ENCODE measurements at regions not wholly inside any gene's neighbourhood (a gene's known extent, or its start where the extent isn't known, plus 50 kb on each side); places are given as distances from the start of the nearest gene placed in this dataset.

GRCh38 chr11:82118946-82119345 lies 614.7 kb downstream of the FAM181B start:
- Histone ChIP-seq H3K27me3 (ENCODE audit: control insufficient read depth, insufficient read depth, low read length) (no peaks in the 10 kb centered on the region), H3K36me3 (ENCODE audit: control insufficient read depth, insufficient read depth, low read length) (no peaks in the 10 kb centered on the region), H3K4me3 (ENCODE audit: low read depth, low read length) (no peak overlapping the region)
- FAIRE-seq = no peak
- no peak for TF ChIP-seq CTCF (IDR thresholded peaks at IDR 0.05; ENCODE audit: insufficient read depth, low read length, severe bottlenecking)
- no peak for DNase-seq (ENCODE audit: low read depth)

GRCh38 chr11:82117362-82117761 lies 616.3 kb downstream of the FAM181B start:
- H3K36me3 ChIP-seq (ENCODE audit: control insufficient read depth, insufficient read depth, low read length) = no peaks in the 10 kb centered on the region
- FAIRE-seq (no peak), DNase-seq (ENCODE audit: low read depth) (no peak)
- no peak for TF ChIP-seq CTCF (IDR thresholded peaks at IDR 0.05; ENCODE audit: insufficient read depth, low read length, severe bottlenecking)
- no peak overlapping the region for H3K4me3 ChIP-seq (ENCODE audit: low read depth, low read length)
- H3K27me3 ChIP-seq (ENCODE audit: control insufficient read depth, insufficient read depth, low read length) = no peaks in the 10 kb centered on the region

GRCh38 chr11:82105331-82105998 lies 628.2 kb downstream of the FAM181B start:
- no peak for FAIRE-seq
- no peaks in the 10 kb centered on the region for H3K27me3 ChIP-seq (ENCODE audit: control insufficient read depth, insufficient read depth, low read length)
- no peaks in the 10 kb centered on the region for H3K36me3 ChIP-seq (ENCODE audit: control insufficient read depth, insufficient read depth, low read length)
- no peak for DNase-seq (ENCODE audit: low read depth)
- no peak overlapping the region for H3K4me3 ChIP-seq (ENCODE audit: low read depth, low read length)
- TF ChIP-seq CTCF (IDR thresholded peaks at IDR 0.05; ENCODE audit: insufficient read depth, low read length, severe bottlenecking) = no peak

- Histone ChIP-seq H3K4me3 (ENCODE audit: low read depth, low read length) (no peak overlapping the region), H3K36me3 (ENCODE audit: control insufficient read depth, insufficient read depth, low read length) (no peaks in the 10 kb centered on the region), H3K27me3 (ENCODE audit: control insufficient read depth, insufficient read depth, low read length) (no peaks in the 10 kb centered on the region)
- FAIRE-seq (no peak), DNase-seq (ENCODE audit: low read depth) (no peak)
- TF ChIP-seq CTCF (IDR thresholded peaks at IDR 0.05; ENCODE audit: insufficient read depth, low read length, severe bottlenecking) = no peak
Observed at GRCh38 chr11:82092904-82093303, 640.8 kb downstream of the FAM181B start.

GRCh38 chr11:82089426-82089825 lies 644.2 kb downstream of the FAM181B start:
- H3K4me3 ChIP-seq (ENCODE audit: low read depth, low read length) = no peak overlapping the region
- no peaks in the 10 kb centered on the region for H3K27me3 ChIP-seq (ENCODE audit: control insufficient read depth, insufficient read depth, low read length)
- no peaks in the 10 kb centered on the region for H3K36me3 ChIP-seq (ENCODE audit: control insufficient read depth, insufficient read depth, low read length)
- no peak for TF ChIP-seq CTCF (IDR thresholded peaks at IDR 0.05; ENCODE audit: insufficient read depth, low read length, severe bottlenecking)
- DNase-seq (ENCODE audit: low read depth) (no peak), FAIRE-seq (no peak)

GRCh38 chr11:82085493-82085892 lies 648.2 kb downstream of the FAM181B start:
- no peak for TF ChIP-seq CTCF (IDR thresholded peaks at IDR 0.05; ENCODE audit: insufficient read depth, low read length, severe bottlenecking)
- FAIRE-seq = no peak
- Histone ChIP-seq H3K36me3 (ENCODE audit: control insufficient read depth, insufficient read depth, low read length) (no peaks in the 10 kb centered on the region), H3K4me3 (ENCODE audit: low read depth, low read length) (no peak overlapping the region), H3K27me3 (ENCODE audit: control insufficient read depth, insufficient read depth, low read length) (no peaks in the 10 kb centered on the region)
- no peak for DNase-seq (ENCODE audit: low read depth)
